T-cell (primary cell): ENCODE measurements at regions not wholly inside any gene's neighbourhood (a gene's known extent, or its start where the extent isn't known, plus 50 kb on each side); places are given as distances from the start of the nearest gene placed in this dataset.

Experiments
- ATAC-seq, 4 experiments: fragments of 200-7000 bp in 3 of 4; fragments of 150-1000 bp in 1 of 4; cut with Tn5 transposase; replicated peaks in 1 of 4; 1 replicate in 3 of 4; 2 replicates in 1 of 4; pipeline ENCODE4 v1.10.0; 2021; ENCODE audit warnings: moderate library complexity in 3 of 4, mild to moderate bottlenecking in 2 of 4, moderate number of reproducible peaks in 1 of 4
- CTCF ChIA-PET, 2 donors: fragments of 300-600 bp; sonication (Branson Sonifier 250); formaldehyde crosslinking; loops; one replicate each; lab custom pipeline; 2022; ENCODE audit warnings: antibody characterized with exemption in 2 of 2; lab: Charles Lee
- POLR2A ChIA-PET, 2 donors: fragments of 300-600 bp; sonication (Branson Sonifier 250); formaldehyde crosslinking; loops; one replicate each; lab custom pipeline; 2022; ENCODE audit warnings: antibody characterized with exemption in 2 of 2; lab: Charles Lee
- DNase-seq, 35 experiments: peaks; one replicate each; pipeline versions ENCODE4 v3.0.0 to v3.0.0-alpha.2; 2013 to 2023
- H3K27ac ChIP-seq: one replicate; pipeline ENCODE4 v1.5.1; 2013; ENCODE audit warnings: low read length
- H3K27me3 ChIP-seq, 2 experiments: replicated peaks in 1 of 2; 1 replicate in 1 of 2; 2 replicates in 1 of 2; pipeline versions ENCODE4 v1.6.1 to v1.7.0; 2013; ENCODE audit warnings: low read length in 1 of 2, mixed read lengths in 1 of 2; ENCODE audit not compliant: control insufficient read depth in 2 of 2, insufficient read depth in 2 of 2; ENCODE audit errors: extremely low read depth in 1 of 2
- H3K36me3 ChIP-seq, 2 donors: 1 replicate in 1 of 2; 2 replicates in 1 of 2; pipeline versions ENCODE4 v1.6.1 to v1.7.0; 2013; ENCODE audit warnings: low read length in 1 of 2; ENCODE audit not compliant: control insufficient read depth in 2 of 2, insufficient read depth in 1 of 2; ENCODE audit errors: extremely low read depth in 1 of 2
- H3K4me1 ChIP-seq, 2 experiments: 1 replicate in 1 of 2; 2 replicates in 1 of 2; pipeline versions ENCODE4 v1.6.1 to v1.7.0; 2013; ENCODE audit warnings: low read length in 2 of 2, mixed read lengths in 1 of 2; ENCODE audit not compliant: insufficient read depth in 2 of 2, control insufficient read depth in 1 of 2; ENCODE audit errors: extremely low read depth in 1 of 2
- H3K4me3 ChIP-seq, 2 donors: 1 replicate in 1 of 2; 2 replicates in 1 of 2; pipeline versions ENCODE4 v1.5.1 to v1.7.0; 2013; ENCODE audit warnings: mild to moderate bottlenecking in 2 of 2, low read length in 1 of 2, moderate library complexity in 1 of 2; ENCODE audit not compliant: control insufficient read depth in 1 of 2; ENCODE audit errors: extremely low read depth in 1 of 2
- H3K9me3 ChIP-seq: 2 replicates; pipeline ENCODE4 v1.7.0; 2013
- H3K27ac Mint-ChIP-seq, 2 donors: one replicate each; pipeline ENCODE4 v1.8.0; 2020 to 2021; ENCODE audit warnings: mild to moderate bottlenecking in 2 of 2, mixed read lengths in 2 of 2
- H3K27me3 Mint-ChIP-seq, 2 donors: one replicate each; pipeline ENCODE4 v1.8.0; 2021 to 2022; ENCODE audit warnings: mixed read lengths in 2 of 2
- H3K36me3 Mint-ChIP-seq: one replicate; pipeline ENCODE4 v1.8.0; 2021; ENCODE audit warnings: mixed read lengths
- H3K4me1 Mint-ChIP-seq, 3 donors: one replicate each; pipeline ENCODE4 v1.8.0; 2020 to 2022; ENCODE audit warnings: mixed read lengths in 3 of 3, mild to moderate bottlenecking in 1 of 3
- H3K4me3 Mint-ChIP-seq, 3 donors: one replicate each; pipeline ENCODE4 v1.8.0; 2020 to 2022; ENCODE audit warnings: mild to moderate bottlenecking in 3 of 3, mixed read lengths in 3 of 3, moderate library complexity in 3 of 3
- H3K9me3 Mint-ChIP-seq, 3 donors: one replicate each; pipeline ENCODE4 v1.8.0; 2020 to 2022; ENCODE audit warnings: mixed read lengths in 3 of 3
- WGBS: methylation state at CpG from one replicate; pipeline ENCODE4 v1.1.5; 2013; ENCODE audit warnings: missing lambda C conversion rate; ENCODE audit not compliant: insufficient coverage; 5-methylcytosine and 5-hydroxymethylcytosine counted together

- 100% methylated on average over 1 of the region's 2 CpGs for WGBS
Observed at GRCh38 chr12:45666816-45667215, 62.7 kb upstream of the ARID2 start.

GRCh38 chr12:45667761-45668160 is 61.7 kb upstream of the ARID2 start:
- peaks cover 15 to 27% of the 10 kb centered on the region in 2 experiments for H3K4me1 ChIP-seq
- H3K27ac ChIP-seq = no peak overlapping the region
- no peak overlapping the region for H3K4me3 Mint-ChIP-seq
- H3K9me3 Mint-ChIP-seq = no peaks in the 10 kb centered on the region
- peaks cover 33 to 36% (median 35%) of the 10 kb centered on the region in 3 donors for H3K4me1 Mint-ChIP-seq
- H3K27me3 ChIP-seq = no peaks in the 10 kb centered on the region
- ChIA-PET CTCF (interaction anchor here (1.1 to 3.0 kb wide), 4 partner anchors 11 to 124 kb away, joined by 4 to 22 read pairs (median 6); no protein-coding TSS in a partner anchor), POLR2A (interaction anchor here in 1 of 2 donors (0.6 kb wide), 1 partner anchor 11 kb away, joined by 3 read pairs; no protein-coding TSS in a partner anchor)
- H3K36me3 Mint-ChIP-seq = no peaks in the 10 kb centered on the region
- WGBS = no CpG with 5 or more reads among the region's 2 CpGs
- no peaks in the 10 kb centered on the region for H3K36me3 ChIP-seq
- ATAC-seq (no peak), DNase-seq (no peak)
- H3K27me3 Mint-ChIP-seq = no peaks in the 10 kb centered on the region
- H3K9me3 ChIP-seq = no peaks in the 10 kb centered on the region
- no peak overlapping the region for H3K4me3 ChIP-seq
- H3K27ac Mint-ChIP-seq = no peak overlapping the region

More at GRCh38 chr12:45666816-45667215, 62.7 kb upstream of the ARID2 start:
- CTCF ChIA-PET = no interaction called here
- ATAC-seq (no peak), DNase-seq (no peak)
- no peaks in the 10 kb centered on the region for H3K27me3 ChIP-seq
- H3K27ac ChIP-seq = no peak overlapping the region
- H3K9me3 ChIP-seq = no peaks in the 10 kb centered on the region
- Mint-ChIP-seq H3K4me3 (no peak overlapping the region), H3K9me3 (no peaks in the 10 kb centered on the region), H3K27me3 (no peaks in the 10 kb centered on the region), H3K36me3 (no peaks in the 10 kb centered on the region), H3K27ac (no peak overlapping the region), H3K4me1 (peaks cover 33 to 36% (median 35%) of the 10 kb centered on the region in 3 donors)
- H3K4me1 ChIP-seq = peaks cover 15 to 27% of the 10 kb centered on the region in 2 experiments
- H3K4me3 ChIP-seq = no peak overlapping the region
- no peaks in the 10 kb centered on the region for H3K36me3 ChIP-seq
- POLR2A ChIA-PET = no interaction called here

- H3K27me3 ChIP-seq = no peaks in the 10 kb centered on the region
- peak overlapping the region; percentile 54 to 80 (median 77) for H3K4me3 Mint-ChIP-seq
- no peak for ATAC-seq
- no peaks in the 10 kb centered on the region for H3K36me3 ChIP-seq
- H3K9me3 Mint-ChIP-seq = no peaks in the 10 kb centered on the region
- H3K27ac Mint-ChIP-seq = peak overlapping the region; percentile 89 to 93
- H3K4me3 ChIP-seq = no peak overlapping the region
- no CpG with 5 or more reads among the region's 1 CpG for WGBS
- no peaks in the 10 kb centered on the region for H3K27me3 Mint-ChIP-seq
- ChIA-PET POLR2A (interaction anchor here (0.6 to 0.9 kb wide), 5 partner anchors 10 to 1671 kb away, joined by 3 read pairs; no protein-coding TSS in a partner anchor), CTCF (interaction anchor here (0.6 to 3.0 kb wide), 10 partner anchors 12 to 125 kb away, joined by 3 to 22 read pairs (median 4); no protein-coding TSS in a partner anchor)
- peaks cover 31 to 32% (median 32%) of the 10 kb centered on the region in 3 donors for H3K4me1 Mint-ChIP-seq
- peaks cover 15 to 25% of the 10 kb centered on the region in 2 experiments for H3K4me1 ChIP-seq
- peak in 1 of 35 experiments; percentile 8 for DNase-seq
- no peaks in the 10 kb centered on the region for H3K36me3 Mint-ChIP-seq
- no peaks in the 10 kb centered on the region for H3K9me3 ChIP-seq
- peak overlapping the region; percentile 77 for H3K27ac ChIP-seq
Observed at GRCh38 chr12:45668641-45669040, 60.9 kb upstream of the ARID2 start.

- Histone ChIP-seq H3K4me1 (peaks cover 15 to 25% of the 10 kb centered on the region in 2 experiments), H3K36me3 (no peaks in the 10 kb centered on the region), H3K27me3 (no peaks in the 10 kb centered on the region), H3K27ac (peak overlapping the region; percentile 77), H3K9me3 (no peaks in the 10 kb centered on the region), H3K4me3 (peak overlapping the region in 1 of 2 donors; percentile 7)
- ATAC-seq (peak; percentile 62 to 74 (median 68)), DNase-seq (peak in 1 of 35 experiments; percentile 43)
- ChIA-PET CTCF (interaction anchor here (0.5 to 3.0 kb wide), 13 partner anchors 12 to 194 kb away, joined by 3 to 22 read pairs (median 4); no protein-coding TSS in a partner anchor), POLR2A (interaction anchor here (0.6 to 0.9 kb wide), 5 partner anchors 22 to 1670 kb away, joined by 3 read pairs; no protein-coding TSS in a partner anchor)
- no CpG with 5 or more reads among the region's 1 CpG for WGBS
- Mint-ChIP-seq H3K27ac (peak overlapping the region; percentile 89 to 93), H3K9me3 (no peaks in the 10 kb centered on the region), H3K4me1 (peaks cover 28 to 31% (median 29%) of the 10 kb centered on the region in 3 donors), H3K36me3 (no peaks in the 10 kb centered on the region), H3K27me3 (no peaks in the 10 kb centered on the region), H3K4me3 (peak overlapping the region; percentile 54 to 80 (median 77))
Observed at GRCh38 chr12:45669093-45669492, 60.4 kb upstream of the ARID2 start.

- Mint-ChIP-seq H3K4me3 (peak overlapping the region in 2 of 3 donors; percentile 11 to 47), H3K9me3 (no peaks in the 10 kb centered on the region)
Observed at GRCh38 chr12:45669792-45670191, 59.7 kb upstream of the ARID2 start.

GRCh38 chr12:45670346-45671065 is 59.0 kb upstream of the ARID2 start:
- Mint-ChIP-seq H3K4me1 (peaks cover 28 to 31% (median 29%) of the 10 kb centered on the region in 3 donors), H3K36me3 (no peaks in the 10 kb centered on the region), H3K27ac (no peak overlapping the region), H3K4me3 (peak overlapping the region in 2 of 3 donors; percentile 21 to 47), H3K9me3 (no peaks in the 10 kb centered on the region), H3K27me3 (no peaks in the 10 kb centered on the region)
- Histone ChIP-seq H3K4me1 (peaks cover 15 to 25% of the 10 kb centered on the region in 2 experiments), H3K27me3 (no peaks in the 10 kb centered on the region), H3K27ac (peak overlapping the region; percentile 39), H3K4me3 (peak overlapping the region in 1 of 2 donors; percentile 38), H3K36me3 (no peaks in the 10 kb centered on the region), H3K9me3 (no peaks in the 10 kb centered on the region)
- ChIA-PET POLR2A (interaction anchor here (0.6 to 0.7 kb wide), 5 partner anchors 9 to 609 kb away, joined by 3 to 8 read pairs (median 6); no protein-coding TSS in a partner anchor), CTCF (interaction anchor here (0.5 to 3.0 kb wide), 10 partner anchors 10 to 482 kb away, joined by 3 to 22 read pairs (median 4); partner anchors contain the start of gene ARID2 (in 1 of the 2))
- peak in 5 of 35 experiments; percentile 0 to 63 (median 3) for DNase-seq
- WGBS = no CpG with 5 or more reads among the region's 5 CpGs
- peak; percentile 61 to 89 (median 82) for ATAC-seq

More at GRCh38 chr12:45669792-45670191, 59.7 kb upstream of the ARID2 start:
- no peaks in the 10 kb centered on the region for H3K9me3 ChIP-seq
- ChIA-PET POLR2A (interaction anchor here (0.6 to 0.7 kb wide), 3 partner anchors 8 to 59 kb away, joined by 3 to 6 read pairs (median 4); no protein-coding TSS in a partner anchor), CTCF (interaction anchor here (0.5 to 3.0 kb wide), 11 partner anchors 9 to 483 kb away, joined by 3 to 22 read pairs (median 4); partner anchors contain the start of gene ARID2 (in 1 of the 2))
- H3K4me1 ChIP-seq = peaks cover 15 to 25% of the 10 kb centered on the region in 2 experiments
- no CpG with 5 or more reads among the region's 2 CpGs for WGBS
- no peaks in the 10 kb centered on the region for H3K27me3 Mint-ChIP-seq
- DNase-seq (no peak), ATAC-seq (no peak)
- no peak overlapping the region for H3K27ac Mint-ChIP-seq
- peaks cover 28 to 31% (median 29%) of the 10 kb centered on the region in 3 donors for H3K4me1 Mint-ChIP-seq
- H3K27ac ChIP-seq = peak overlapping the region; percentile 39
- H3K36me3 ChIP-seq = no peaks in the 10 kb centered on the region
- H3K27me3 ChIP-seq = no peaks in the 10 kb centered on the region
- H3K4me3 ChIP-seq = no peak overlapping the region
- H3K36me3 Mint-ChIP-seq = no peaks in the 10 kb centered on the region
